GM18511 (cell line): ENCODE measurements at regions not wholly inside any gene's neighbourhood (a gene's known extent, or its start where the extent isn't known, plus 50 kb on each side); places are given as distances from the start of the nearest gene placed in this dataset.

Experiments used
- ATAC-seq: cut with Tn5 transposase; IDR thresholded peaks from one replicate; pipeline ENCODE4 v1.9.1; 2021; ENCODE audit warnings: mild to moderate bottlenecking, moderate library complexity; ENCODE audit not compliant: unreplicated experiment

DNA sequence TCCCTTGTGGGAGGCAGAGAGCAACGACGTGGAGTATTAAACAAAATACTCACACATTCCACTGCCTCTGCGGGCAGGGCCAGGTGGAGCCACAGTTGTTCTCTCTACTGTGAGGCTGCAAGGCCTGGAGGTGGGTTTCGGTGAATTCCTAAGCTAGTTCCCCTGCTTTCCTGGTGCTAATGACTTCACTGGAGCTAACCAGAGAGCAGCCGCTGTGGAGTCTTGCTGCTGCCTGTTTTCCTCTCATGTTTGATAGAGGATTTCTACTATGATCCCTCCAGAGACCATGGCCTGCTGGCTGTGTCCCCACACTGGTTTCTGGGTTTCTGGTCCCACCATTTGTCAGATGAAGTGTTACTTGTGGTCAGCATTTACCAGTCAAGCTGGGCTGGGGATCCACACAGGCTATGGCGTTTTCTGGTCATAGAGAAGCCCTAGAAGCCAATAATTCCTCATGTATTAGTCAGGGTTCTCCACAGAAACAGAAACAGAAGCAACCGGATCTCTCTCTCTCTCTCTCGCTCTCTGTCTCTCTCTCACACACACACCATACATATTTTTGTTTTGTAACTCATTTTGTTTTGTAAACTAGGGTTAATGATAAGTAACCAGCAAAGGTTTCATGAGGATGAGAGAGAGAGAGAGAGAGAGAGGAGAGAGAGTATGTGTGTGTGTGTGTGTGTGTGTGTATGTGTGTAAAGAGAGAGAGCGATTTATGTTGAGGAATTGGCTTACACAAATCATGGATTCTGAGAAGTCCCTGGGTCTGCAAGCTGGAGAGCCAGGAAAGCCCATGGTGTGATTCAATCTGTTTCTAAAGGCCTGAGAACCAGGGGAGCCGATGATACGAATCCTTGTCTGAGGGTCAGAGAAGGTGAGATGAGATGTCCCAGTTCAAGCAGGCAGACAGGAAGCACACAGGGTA is 403.0 kb downstream of the GADD45G start:
- no peak for ATAC-seq

DNA sequence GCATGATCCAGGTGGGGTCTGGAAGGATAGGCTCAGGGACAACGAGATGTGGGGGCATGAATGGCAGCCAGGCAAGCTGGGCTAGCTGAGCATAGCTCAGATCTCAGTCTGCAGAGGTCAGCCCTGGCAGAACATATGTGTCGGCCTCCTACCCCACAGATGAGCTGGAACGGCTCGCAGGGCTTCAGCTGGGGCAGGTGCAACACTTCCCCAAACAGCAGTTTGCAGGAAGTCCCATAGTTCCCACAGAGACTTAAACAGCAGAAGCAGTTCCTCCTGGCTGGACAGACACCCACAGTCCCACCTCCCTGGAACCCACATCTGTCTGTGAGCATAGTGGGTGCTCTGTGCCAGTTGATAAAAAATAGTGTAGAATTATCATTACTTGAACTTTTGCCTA is 404.6 kb downstream of the GADD45G start:
- ATAC-seq = no peak

DNA sequence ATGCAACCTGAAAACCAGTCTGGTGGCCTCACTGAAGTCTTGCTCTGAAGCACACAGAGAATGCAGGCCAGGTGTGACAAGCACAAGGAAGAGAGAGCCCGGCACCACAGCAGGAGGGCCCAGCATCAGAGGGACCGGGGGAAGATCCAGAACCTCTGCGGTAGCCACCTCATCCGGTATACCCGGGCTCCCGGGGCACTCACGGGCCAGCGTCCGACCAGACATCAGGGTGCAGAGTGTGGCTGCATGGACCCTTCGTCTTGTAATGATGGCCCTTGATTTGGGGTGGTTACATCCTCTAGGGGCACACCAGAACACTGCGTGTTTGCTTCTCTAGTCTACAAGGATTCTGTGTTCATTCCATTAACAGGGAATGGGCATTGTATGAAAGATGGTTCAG is 406.0 kb downstream of the GADD45G start:
- no peak for ATAC-seq

DNA sequence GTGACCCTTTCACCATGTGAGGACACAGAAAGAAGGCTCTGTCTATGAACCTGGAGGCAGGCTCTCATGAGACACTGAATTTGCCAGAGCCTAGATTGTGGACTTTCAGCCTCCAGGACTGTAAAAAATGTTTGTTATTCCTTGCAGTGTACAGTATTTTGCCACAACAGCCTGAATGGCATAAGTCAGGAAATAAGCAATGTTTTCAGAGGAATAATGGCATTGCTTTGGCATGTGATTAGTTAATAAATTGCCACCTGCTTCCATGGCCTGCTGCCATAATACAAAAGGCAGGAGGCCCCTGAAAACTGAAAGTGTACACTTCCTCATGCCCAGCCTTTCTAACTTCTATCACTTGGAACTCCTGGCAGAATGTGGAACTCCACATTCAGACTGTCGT is 408.1 kb downstream of the GADD45G start:
- ATAC-seq = no peak

DNA sequence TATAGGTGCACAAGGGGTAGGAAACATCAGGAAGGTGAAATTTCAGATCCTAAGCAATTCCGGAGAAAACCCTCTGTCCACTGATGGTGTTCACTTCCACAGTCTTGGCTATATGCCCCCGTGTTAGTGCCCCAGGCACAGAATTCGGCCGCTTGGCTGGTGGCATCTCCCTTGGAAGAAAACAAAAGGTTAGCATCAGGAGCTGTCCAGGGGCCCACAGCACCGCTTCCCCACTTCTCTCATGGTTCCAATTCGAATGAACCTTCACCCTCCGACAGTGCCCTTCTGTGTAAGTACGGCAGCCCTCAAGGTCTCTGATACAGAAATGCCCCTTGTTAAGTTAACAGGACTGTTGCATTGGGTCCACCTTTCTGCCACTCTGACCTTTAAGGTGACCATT is 409.0 kb downstream of the GADD45G start:
- no peak for ATAC-seq

DNA sequence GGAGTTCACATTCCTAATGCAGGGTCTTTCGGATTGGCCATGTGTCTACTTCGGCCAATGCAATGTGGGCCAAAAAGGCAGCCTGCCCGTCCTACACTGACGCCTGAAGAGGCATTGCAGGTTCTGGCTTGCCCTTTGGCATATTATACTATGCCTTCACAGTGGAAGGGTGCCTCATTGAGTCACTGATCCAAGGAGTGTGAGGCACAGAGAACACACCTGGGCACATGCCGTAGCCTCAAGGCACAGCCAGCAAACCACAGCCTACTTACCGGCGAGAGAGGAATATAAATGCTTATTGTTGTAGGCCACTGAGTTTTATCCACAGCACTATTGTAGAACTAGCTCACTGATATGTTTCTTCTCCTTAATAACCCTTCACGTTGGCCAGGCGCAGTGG is 409.6 kb downstream of the GADD45G start:
- no peak for ATAC-seq

DNA sequence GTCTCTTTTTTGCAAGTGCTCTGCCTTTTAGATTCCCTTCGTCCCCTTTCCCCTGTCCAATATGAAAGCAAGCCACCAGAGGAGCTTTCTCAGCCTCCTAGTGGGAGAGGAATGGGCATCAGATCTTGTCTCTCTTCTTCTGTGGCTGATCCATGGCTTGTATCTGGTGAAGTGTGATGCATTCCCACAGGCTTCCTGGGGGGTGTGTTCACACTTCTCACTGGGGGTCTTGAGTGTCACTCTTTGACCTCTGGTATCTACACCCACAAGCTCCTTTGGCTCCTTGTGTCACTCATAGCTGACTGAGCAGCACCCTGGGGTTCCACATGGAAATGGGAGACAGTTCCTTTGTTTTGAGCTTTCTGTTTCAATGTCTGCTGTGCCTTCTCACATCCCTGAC is 411.5 kb downstream of the GADD45G start:
- no peak for ATAC-seq

DNA sequence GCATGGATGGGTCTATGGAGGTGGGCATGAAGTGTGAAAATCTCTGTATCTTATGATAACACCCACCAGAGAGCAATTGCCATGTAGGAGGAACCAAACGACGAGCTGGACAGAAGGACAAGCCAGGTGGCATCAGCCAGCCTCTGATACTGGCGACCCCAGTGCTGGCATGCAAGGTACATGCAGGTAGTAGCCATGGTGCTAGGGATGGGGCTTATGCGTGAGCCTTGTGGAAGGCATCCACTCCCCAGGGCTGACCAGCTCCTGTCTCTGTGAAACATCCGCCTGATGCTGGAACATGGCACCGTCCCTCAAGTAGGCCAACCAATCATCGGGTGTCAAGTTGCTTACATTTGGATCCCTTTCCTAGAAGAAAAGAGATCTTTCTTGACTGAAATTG is 412.9 kb downstream of the GADD45G start:
- ATAC-seq = no peak

DNA sequence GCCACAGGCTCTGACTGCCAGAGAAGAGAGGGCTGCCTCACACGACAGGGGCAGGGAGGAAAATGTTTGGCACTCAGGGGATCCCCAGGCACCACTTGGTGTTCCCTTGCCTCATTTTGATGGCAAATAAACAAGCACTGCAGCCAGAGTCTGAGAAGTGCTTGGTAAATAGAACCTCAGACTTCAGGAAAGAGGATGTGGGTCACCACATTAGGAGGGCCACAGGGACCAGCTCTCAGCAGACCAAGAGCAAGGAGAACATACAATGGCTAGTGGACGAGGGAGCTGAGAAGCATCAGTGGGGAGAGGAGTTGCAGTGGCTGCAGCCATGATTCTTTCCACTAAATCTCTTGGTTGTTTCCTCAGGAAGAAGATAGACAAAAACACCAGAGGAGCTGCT is 413.9 kb downstream of the GADD45G start:
- ATAC-seq = no peak

DNA sequence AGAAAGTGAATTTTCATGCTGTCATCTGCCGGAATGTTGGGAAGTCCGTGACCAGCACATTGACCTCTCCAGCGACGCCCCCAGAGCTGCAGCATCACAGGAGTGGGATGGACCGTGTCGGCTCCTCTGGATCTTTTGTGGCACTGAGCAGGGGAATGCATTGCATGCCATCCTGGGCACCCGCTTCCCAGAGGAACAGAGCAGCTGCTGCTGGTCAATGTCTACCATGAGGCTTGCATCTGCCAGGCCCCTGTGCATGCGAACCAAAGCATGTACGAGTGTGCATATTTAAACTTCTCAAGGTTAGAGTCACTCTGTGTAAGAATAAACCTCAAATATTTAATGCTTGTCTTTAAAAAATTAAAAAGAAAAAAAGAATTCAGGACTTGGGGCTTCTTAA is 414.8 kb downstream of the GADD45G start:
- ATAC-seq = no peak

DNA sequence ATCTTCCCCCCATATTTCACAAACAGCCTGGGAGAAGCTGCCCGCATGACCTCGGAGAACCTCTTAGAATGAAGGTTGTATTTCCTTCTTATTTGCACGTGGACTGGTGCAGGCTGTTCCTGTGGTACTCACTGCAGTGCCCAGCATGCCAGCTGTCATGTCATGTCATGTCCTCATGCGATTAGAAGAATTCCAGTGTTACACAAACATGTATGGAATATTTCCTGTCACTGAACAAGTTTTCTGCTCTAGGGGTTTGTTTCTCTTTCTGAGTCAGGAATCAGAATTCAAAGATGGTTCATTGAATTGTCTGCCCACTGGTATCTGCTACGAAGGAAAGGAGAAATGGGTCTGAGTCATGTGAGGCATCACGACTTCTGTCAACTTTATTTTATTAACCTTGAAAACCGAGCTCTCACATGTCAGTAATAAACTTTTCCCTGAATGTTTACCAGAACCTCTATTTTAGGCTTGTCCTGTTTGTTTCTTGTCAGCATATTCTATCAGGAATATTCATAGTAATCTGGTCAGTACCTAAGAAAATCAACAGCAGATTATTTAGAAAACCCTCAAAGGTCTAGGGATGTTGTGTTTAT is 415.6 kb downstream of the GADD45G start:
- ATAC-seq = no peak

DNA sequence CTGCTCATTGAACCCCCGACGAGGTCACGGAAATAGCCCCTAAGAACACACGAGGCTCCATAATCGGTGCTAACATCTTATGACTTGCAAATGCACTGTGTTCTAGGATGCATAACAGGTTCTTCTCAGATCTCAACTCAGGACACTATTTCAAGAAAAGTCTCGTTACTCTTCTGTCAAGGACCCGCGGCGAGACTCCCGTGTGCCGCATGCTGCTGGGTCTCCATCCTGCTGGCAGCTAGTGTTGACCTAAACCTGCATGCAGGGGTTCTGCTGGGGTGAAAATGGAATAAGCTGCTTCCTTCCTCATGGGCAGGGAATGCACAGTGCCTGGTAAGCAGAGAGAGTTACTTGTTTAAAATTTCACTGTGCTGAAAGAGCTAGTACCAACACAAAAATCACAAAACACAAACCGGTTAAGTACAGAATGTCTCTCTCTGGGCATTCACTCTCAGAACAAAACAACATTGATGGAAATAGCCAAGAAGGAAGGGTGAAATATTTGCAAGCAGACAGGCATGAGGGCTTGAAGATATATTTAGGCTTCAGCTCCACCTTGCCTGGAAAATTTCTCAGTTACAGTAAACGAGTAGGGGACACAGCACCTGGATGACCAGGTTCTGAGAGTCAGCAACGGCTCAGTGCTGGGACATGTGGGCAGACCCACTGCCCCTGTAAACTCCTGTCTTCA is 416.5 kb downstream of the GADD45G start:
- no peak for ATAC-seq

DNA sequence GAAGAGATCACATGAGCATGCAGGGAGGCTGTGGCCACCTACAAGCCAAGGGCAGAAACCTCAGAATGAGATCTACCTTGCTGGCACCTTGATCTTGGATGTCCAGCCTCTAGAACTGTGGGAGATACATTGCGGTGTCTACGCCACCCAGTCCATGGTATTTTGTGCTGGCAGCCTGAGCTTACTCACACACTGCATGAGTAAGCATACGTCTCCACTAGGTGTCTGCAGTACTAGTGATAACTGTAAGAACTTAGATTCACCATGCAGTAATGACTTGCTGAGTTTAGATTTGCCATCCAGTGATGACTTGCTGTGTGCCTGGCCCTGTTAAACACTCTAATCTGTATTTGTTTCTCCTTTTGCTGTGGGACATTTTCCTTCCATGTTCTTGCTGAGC is 417.7 kb downstream of the GADD45G start:
- ATAC-seq = no peak

DNA sequence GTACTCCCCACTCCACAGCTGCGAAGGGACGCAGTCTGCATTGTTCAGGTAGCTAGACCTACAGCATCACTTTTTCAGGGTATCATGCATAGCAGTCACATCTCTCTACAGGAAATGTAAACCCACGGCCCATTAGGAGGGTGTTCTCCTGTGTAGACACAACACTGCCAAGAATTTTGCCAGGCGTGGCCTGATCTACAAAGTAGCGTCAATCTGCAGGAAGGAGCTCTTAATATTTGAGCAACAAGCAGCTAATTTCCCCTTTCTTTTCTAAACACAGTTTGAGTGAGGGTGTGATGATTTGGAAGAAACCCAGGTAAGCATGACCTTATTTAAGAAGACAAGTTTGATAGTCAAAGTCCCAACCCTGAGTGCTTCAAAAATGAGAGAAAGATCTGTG is 419.0 kb downstream of the GADD45G start:
- ATAC-seq = no peak

DNA sequence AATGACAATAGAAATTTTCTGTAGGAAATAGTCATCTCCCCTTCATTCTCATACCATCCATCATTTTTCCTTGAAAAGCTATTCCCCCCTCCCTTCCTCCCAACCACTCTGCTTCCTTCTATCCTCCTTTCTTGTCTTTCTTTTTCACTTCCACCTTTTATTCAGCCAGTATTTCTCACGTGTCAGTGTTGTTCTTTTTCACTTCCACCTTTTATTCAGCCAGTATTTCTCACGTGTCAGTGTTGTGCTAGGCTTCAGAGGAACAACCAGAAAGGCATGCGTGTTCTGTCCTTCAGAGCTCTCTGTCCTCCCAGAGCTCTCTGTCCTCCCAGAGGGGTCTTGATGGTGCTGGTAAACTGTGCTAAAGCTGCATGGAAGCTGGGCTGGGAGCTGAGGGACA is 419.6 kb downstream of the GADD45G start:
- ATAC-seq = no peak

DNA sequence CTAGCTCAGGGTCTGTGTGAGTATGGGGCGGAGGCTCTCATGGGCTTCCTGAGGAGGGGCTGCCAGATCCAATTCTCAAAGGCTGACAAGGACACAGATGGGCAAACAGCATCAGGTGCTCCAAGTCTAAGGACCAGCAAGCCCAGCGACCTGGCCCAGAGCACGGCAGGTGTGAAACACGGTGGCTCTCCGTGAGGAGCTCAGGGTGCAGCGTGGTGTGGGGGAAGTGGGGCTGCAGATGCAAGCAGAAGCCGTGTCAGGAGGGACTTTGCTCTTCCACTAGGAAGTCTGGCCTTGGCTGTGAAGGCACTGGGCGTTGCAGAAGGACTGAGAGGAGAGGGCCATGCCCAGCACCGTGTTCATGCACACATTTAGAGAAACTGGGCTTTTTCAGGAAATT is 420.0 kb downstream of the GADD45G start:
- no peak for ATAC-seq

DNA sequence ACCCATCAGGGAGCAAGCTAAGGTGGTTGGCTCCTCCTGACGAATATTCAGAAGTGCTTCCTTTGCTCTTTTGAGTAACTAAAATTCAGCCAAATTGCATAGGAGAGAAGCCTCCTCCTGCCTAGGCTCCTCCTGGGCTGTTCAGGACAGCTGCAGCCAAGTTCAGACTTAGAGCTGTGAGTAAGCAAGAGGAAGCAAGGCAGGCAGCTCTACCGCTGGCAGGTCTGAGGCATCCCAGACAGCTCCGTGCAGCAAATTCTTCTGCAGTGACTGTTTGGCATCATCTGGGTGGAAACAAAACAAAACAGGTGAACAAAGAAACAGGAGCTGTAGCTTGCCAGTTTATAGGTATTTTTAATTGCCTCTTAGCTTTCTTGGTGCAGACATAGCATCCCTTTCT is 421.0 kb downstream of the GADD45G start:
- ATAC-seq = no peak

DNA sequence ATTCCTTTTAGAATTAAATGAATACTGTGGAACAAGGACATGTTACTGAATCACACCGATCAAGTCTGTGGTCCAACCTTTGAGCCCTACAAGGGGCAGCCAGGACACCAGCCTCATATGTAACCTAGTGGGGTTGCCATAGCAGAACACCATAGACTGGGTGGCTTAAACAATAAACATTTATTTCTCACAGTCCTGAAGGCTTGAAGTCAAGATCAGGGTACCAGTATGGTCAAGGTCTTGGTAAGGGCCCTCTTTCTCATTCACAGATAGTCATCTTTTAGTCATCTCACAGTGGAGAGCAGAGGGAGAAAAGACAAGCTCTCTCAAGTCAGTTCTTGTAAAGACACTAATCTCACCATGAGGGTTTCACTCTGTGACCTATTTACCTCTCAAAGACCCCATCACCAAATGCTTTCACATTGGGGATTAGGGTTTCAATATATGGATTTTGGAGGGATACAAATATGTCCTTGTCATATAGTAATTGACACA is 422.5 kb downstream of the GADD45G start:
- no peak for ATAC-seq

DNA sequence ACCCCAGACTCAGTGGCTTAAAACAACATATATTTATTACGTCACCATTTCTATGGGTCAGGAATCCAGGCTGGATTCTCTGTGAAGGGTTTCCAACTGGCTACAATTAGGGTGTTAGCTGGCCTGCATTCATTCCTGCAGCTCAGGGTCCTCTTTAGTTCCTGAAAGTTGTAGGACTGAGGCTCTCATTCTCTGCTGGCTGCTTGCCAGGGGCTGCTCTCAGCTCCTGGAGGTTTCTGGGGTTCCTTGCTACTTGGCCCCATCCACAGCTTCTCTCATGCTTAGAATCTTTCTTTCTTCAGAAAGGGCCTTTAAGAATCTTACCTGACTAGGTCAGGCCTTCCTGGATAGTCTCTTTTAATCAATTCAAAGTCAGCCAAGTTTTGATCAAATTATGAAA is 424.6 kb downstream of the GADD45G start:
- ATAC-seq = no peak

DNA sequence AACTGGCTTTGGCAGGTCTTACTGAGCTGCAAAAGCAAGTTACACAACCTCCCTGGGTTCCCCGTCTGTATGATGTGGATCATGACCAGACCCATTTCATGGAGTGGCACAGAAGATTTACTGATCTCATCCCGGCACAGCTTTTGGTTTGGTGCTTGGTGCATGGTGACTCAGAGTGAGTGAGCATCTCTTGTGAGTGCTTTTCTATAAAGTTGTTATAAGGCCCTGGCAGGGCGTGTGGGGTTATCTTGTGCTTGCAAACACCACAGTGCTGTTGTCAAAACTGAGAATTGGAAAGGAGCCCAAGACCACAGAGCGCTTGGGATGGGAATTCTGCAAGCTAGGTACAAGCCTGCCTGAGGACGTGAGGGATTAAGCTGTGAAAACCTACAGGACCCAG is 425.2 kb downstream of the GADD45G start:
- ATAC-seq = no peak

DNA sequence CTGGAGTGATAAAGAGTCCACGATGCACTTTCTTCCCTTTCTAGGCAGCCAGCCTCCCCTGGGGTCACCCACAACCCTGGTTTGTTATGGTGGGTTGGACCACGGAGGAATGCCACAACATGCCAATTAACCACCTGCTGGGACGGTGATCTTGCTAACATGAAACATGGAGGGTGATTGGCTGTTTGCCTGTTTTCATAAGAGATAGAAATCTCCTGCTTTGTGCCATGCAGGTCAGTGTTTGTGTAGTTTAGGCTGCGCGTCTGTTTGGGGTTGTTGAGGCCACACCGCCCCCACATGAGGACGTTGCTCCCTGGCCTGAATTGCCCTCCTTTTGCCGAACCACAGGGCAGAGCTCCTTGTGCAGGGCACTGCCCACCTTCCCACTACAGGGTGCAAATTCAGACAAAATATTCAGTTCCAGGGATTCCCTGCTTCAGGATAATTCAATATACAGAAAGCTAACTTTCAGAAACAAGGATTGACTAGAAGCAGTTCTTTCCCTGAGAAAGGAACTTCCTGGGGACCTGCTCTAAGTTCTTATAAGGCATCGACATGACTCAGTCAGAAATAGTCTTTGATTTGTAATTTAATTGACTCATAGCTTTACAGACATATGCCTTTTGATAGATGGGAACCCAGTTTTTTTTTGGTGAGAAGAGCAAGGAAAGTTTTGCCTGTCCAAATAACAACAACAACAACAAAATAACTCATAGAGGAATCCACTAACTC is 427.6 kb downstream of the GADD45G start:
- ATAC-seq = no peak
